SK-N-SH (cell line): ENCODE measurements at regions not wholly inside any gene's neighbourhood (a gene's known extent, or its start where the extent isn't known, plus 50 kb on each side); places are given as distances from the start of the nearest gene placed in this dataset.

ENCODE experiments used
- CTCF ChIA-PET: fragments of 300-600, 350-600 bp; formaldehyde crosslinking; extraction: SDS; loops from one replicate; lab custom pipeline; 2021; lab: Yijun Ruan, JAX
- POLR2A ChIA-PET: fragments of 350-600 bp; sonication (Branson Sonifier 250); formaldehyde crosslinking; extraction: SDS; loops from one replicate; lab custom pipeline; 2020; ENCODE audit warnings: antibody characterized with exemption, inconsistent platforms; lab: Yijun Ruan, JAX
- DNase-seq: peaks from one replicate; pipeline ENCODE4 v3.0.0; 2012
- H2AFZ ChIP-seq: fragments of 200-600 bp; sonication (generic); 2 replicates; pipeline ENCODE4 v1.8.1; 2016; ENCODE audit warnings: antibody characterized with exemption, mild to moderate bottlenecking, low read depth
- H3F3A ChIP-seq: fragments of 200-600 bp; sonication (generic); replicated peaks from 2 replicates; pipeline ENCODE3; 2016; ENCODE audit warnings: antibody characterized with exemption, mild to moderate bottlenecking; ENCODE audit not compliant: insufficient read depth
- H3K27ac ChIP-seq, 2 experiments: fragments of 200-500 bp in 1 of 2; fragments of 200-600 bp in 1 of 2; sonication (Bioruptor generic) in 1 of 2; sonication (generic), shearing (Covaris generic) in 1 of 2; 2 replicates each; pipeline versions ENCODE4 v1.5.1 to v1.6.1; 2014 to 2016; ENCODE audit warnings: low read depth in 2 of 2, inconsistent platforms in 1 of 2, low read length in 1 of 2, mild to moderate bottlenecking in 1 of 2, mixed read lengths in 1 of 2
- H3K27me3 ChIP-seq: fragments of 200-600 bp; sonication (generic), shearing (Covaris generic); 2 replicates; pipeline ENCODE4 v1.6.1; 2016; ENCODE audit warnings: mixed run types; ENCODE audit not compliant: insufficient read depth
- H3K36me3 ChIP-seq, 2 experiments: fragments of 200-500 bp in 1 of 2; fragments of 200-600 bp in 1 of 2; sonication (Bioruptor generic) in 1 of 2; sonication (generic) in 1 of 2; replicated peaks in 1 of 2; 2 replicates each; pipeline versions ENCODE3 to v1.5.1; 2014 to 2016; ENCODE audit warnings: low read length in 1 of 2, mild to moderate bottlenecking in 1 of 2; ENCODE audit not compliant: insufficient read depth in 2 of 2, control insufficient read depth in 1 of 2
- H3K4me1 ChIP-seq, 2 experiments: fragments of 200-500 bp in 1 of 2; fragments of 200-600 bp in 1 of 2; sonication (Bioruptor generic) in 1 of 2; sonication (generic), shearing (Covaris generic) in 1 of 2; 2 replicates each; pipeline versions ENCODE4 v1.5.1 to v1.6.1; 2014 to 2016; ENCODE audit warnings: low read depth in 1 of 2, low read length in 1 of 2, mixed run types in 1 of 2; ENCODE audit not compliant: insufficient read depth in 2 of 2, control insufficient read depth in 1 of 2
- H3K4me2 ChIP-seq: fragments of 200-600 bp; sonication (generic), shearing (Covaris generic); 2 replicates; pipeline ENCODE4 v1.6.1; 2017; ENCODE audit warnings: mixed run types
- H3K4me3 ChIP-seq, 2 experiments: fragments of 200-500 bp in 1 of 2; fragments of 200-600 bp in 1 of 2; sonication (Bioruptor generic) in 1 of 2; sonication (generic), shearing (Covaris generic) in 1 of 2; 2 replicates each; pipeline versions ENCODE4 v1.5.1 to v1.8.1; 2014 to 2016; ENCODE audit warnings: low read depth in 2 of 2, inconsistent platforms in 1 of 2, low read length in 1 of 2, mild to moderate bottlenecking in 1 of 2, mixed read lengths in 1 of 2, moderate library complexity in 1 of 2
- H3K79me2 ChIP-seq: fragments of 200-600 bp; sonication (generic); 2 replicates; pipeline ENCODE4 v1.8.1; 2017; ENCODE audit warnings: mild to moderate bottlenecking; ENCODE audit not compliant: insufficient read depth
- H3K9ac ChIP-seq: fragments of 200-600 bp; sonication (generic); 2 replicates; pipeline ENCODE4 v1.6.1; 2017; ENCODE audit warnings: mixed run types
- H3K9me2 ChIP-seq: fragments of 200-600 bp; sonication (generic); 2 replicates; pipeline ENCODE4 v1.6.1; 2017; ENCODE audit warnings: mixed run types
- H3K9me3 ChIP-seq: fragments of 200-600 bp; sonication (generic); 2 replicates; pipeline ENCODE4 v1.6.1; 2017; ENCODE audit warnings: mixed run types, mild to moderate bottlenecking, moderate library complexity
- H4K20me1 ChIP-seq: fragments of 200-600 bp; sonication (generic); 2 replicates; pipeline ENCODE4 v1.6.1; 2017; ENCODE audit warnings: mild to moderate bottlenecking, mixed run types; ENCODE audit not compliant: insufficient read depth
- ELF1 ChIP-seq: IDR thresholded peaks from 2 replicates; pipeline ENCODE4 v1.4.0; 2012
- EZH2phosphoT487 ChIP-seq: fragments of 200-600 bp; sonication (generic); IDR thresholded peaks from 2 replicates; pipeline ENCODE4 v1.6.1; 2017; ENCODE audit warnings: low read depth, mixed run types, mild to moderate bottlenecking, antibody characterized with exemption, moderate library complexity, borderline replicate concordance
- FOSL2 ChIP-seq: IDR thresholded peaks from 2 replicates; pipeline ENCODE4 v1.4.0; 2012; ENCODE audit warnings: low read depth, mild to moderate bottlenecking, moderate library complexity, borderline replicate concordance
- FOXJ3 ChIP-seq: sonication (generic); formaldehyde crosslinking; IDR thresholded peaks from 2 replicates; pipeline ENCODE4 v1.5.1; 2020; ENCODE audit warnings: mild to moderate bottlenecking, missing genetic modification reagents
- FOXM1 ChIP-seq: IDR thresholded peaks from 2 replicates; pipeline ENCODE4 v1.4.0; 2012; ENCODE audit warnings: low read depth, mild to moderate bottlenecking
- GABPA ChIP-seq: IDR thresholded peaks from 2 replicates; pipeline ENCODE4 v1.4.0; 2012; ENCODE audit warnings: low read depth, mild to moderate bottlenecking
- JUND ChIP-seq: IDR thresholded peaks from 2 replicates; pipeline ENCODE4 v1.4.0; 2012
- MAX ChIP-seq: IDR thresholded peaks from 2 replicates; pipeline ENCODE4 v1.4.0; 2012; ENCODE audit warnings: low read depth
- MEF2A ChIP-seq: IDR thresholded peaks from 2 replicates; pipeline ENCODE4 v1.4.0; 2012; ENCODE audit warnings: low read depth, borderline replicate concordance
- MXI1 ChIP-seq: IDR thresholded peaks from 2 replicates; pipeline ENCODE4 v1.6.1; 2012; ENCODE audit warnings: mild to moderate bottlenecking, low read depth, low read length, improper control_type of control experiment
- NRF1 ChIP-seq: IDR thresholded peaks from 2 replicates; pipeline ENCODE4 v1.6.1; 2012; ENCODE audit warnings: low read depth, mild to moderate bottlenecking, low read length
- PBX3 ChIP-seq: IDR thresholded peaks from 2 replicates; pipeline ENCODE4; 2012
- RAD21 ChIP-seq: IDR thresholded peaks from 2 replicates; pipeline ENCODE4 v1.6.1; 2012; ENCODE audit warnings: mild to moderate bottlenecking, low read length
- REST ChIP-seq: IDR thresholded peaks from 2 replicates; pipeline ENCODE4 v1.6.1; 2012; ENCODE audit warnings: mild to moderate bottlenecking, low read depth, low read length, moderate library complexity
- RXRA ChIP-seq: IDR thresholded peaks from 2 replicates; pipeline ENCODE4 v1.4.0; 2012; ENCODE audit warnings: low read depth, mild to moderate bottlenecking, borderline replicate concordance
- SMC3 ChIP-seq: IDR thresholded peaks from 2 replicates; pipeline ENCODE4 v1.6.1; 2012; ENCODE audit warnings: low read depth, low read length, improper control_type of control experiment
- TAF1 ChIP-seq: IDR thresholded peaks from 2 replicates; pipeline ENCODE4 v1.6.1; 2012; ENCODE audit warnings: low read depth, mild to moderate bottlenecking, low read length, moderate library complexity, borderline replicate concordance
- TEAD4 ChIP-seq: IDR thresholded peaks from 2 replicates; pipeline ENCODE4 v1.4.0; 2012; ENCODE audit warnings: mild to moderate bottlenecking, borderline replicate concordance; ENCODE audit not compliant: insufficient read depth
- USF1 ChIP-seq: IDR thresholded peaks from 2 replicates; pipeline ENCODE4 v1.4.0; 2012; ENCODE audit warnings: low read depth, borderline replicate concordance
- USF2 ChIP-seq: fragments of 150-350 bp; IDR thresholded peaks from 2 replicates; pipeline ENCODE4 v1.6.1; 2017; ENCODE audit warnings: antibody characterized with exemption, low read length, low read depth, borderline replicate concordance
- WGBS: methylation state at CpG from one replicate; pipeline ENCODE4 v1.1.6; 2017; ENCODE audit warnings: low lambda C conversion rate; 5-methylcytosine and 5-hydroxymethylcytosine counted together

GRCh38 chr16:86007524-86007923 lies 108.6 kb downstream of the IRF8 start:
- TF ChIP-seq RAD21 (no peak), EZH2phosphoT487 (no peak), FOXJ3 (CRISPR knock-in tag) (no peak), RXRA (no peak), FOSL2 (no peak), GABPA (no peak), TEAD4 (no peak), NRF1 (no peak), MAX (no peak), USF2 (no peak)
- no peaks in the 10 kb centered on the region for H3K9me3 ChIP-seq
- no peak overlapping the region for H3K4me3 ChIP-seq
- peaks cover 51% of the 10 kb centered on the region for H3K27me3 ChIP-seq
- H4K20me1 ChIP-seq: no peaks in the 10 kb centered on the region
- no peaks in the 10 kb centered on the region for H3K36me3 ChIP-seq
- WGBS: 5% methylated on average over 3 of the region's 3 CpGs
- H3K4me1 ChIP-seq: no peaks in the 10 kb centered on the region
- H2AFZ ChIP-seq: no peak overlapping the region
- CTCF ChIA-PET: interaction anchor here (1.2 to 5.9 kb wide), 3 partner anchors 8 to 187 kb away, joined by 3 to 30 read pairs (median 4); no protein-coding TSS in a partner anchor
- POLR2A ChIA-PET: no interaction called here
- no peak for DNase-seq
- H3K79me2 ChIP-seq: no peaks in the 10 kb centered on the region
- no peak overlapping the region for H3K4me2 ChIP-seq
- H3K9me2 ChIP-seq: no peaks in the 10 kb centered on the region
- H3K27ac ChIP-seq: no peak overlapping the region
- no peak overlapping the region for H3K9ac ChIP-seq
- no peaks in the 10 kb centered on the region for H3F3A ChIP-seq

GRCh38 chr16:86010680-86011141 lies 111.7 kb downstream of the IRF8 start:
- WGBS: 0% methylated on average over 4 of the region's 6 CpGs

More at GRCh38 chr16:86010680-86011141, 111.7 kb downstream of the IRF8 start:
- DNase-seq: no peak
- H3K4me3 ChIP-seq: no peak overlapping the region
- CTCF ChIA-PET: interaction anchor here (0.9 to 1.2 kb wide), 2 partner anchors 14 to 189 kb away, joined by 3 to 6 read pairs; no protein-coding TSS in a partner anchor
- H3F3A ChIP-seq: no peaks in the 10 kb centered on the region
- H3K9ac ChIP-seq: no peak overlapping the region
- no peaks in the 10 kb centered on the region for H3K36me3 ChIP-seq
- POLR2A ChIA-PET: no interaction called here
- no peak overlapping the region for H2AFZ ChIP-seq
- no peak overlapping the region for H3K4me2 ChIP-seq
- no peaks in the 10 kb centered on the region for H3K9me3 ChIP-seq
- H3K79me2 ChIP-seq: no peaks in the 10 kb centered on the region
- no peaks in the 10 kb centered on the region for H3K9me2 ChIP-seq
- H3K27ac ChIP-seq: no peak overlapping the region
- no peak for TF ChIP-seq MAX
- TF ChIP-seq SMC3: no peak
- TF ChIP-seq ELF1: no peak
- no peak for TF ChIP-seq FOXM1
- no peak for TF ChIP-seq PBX3
- TF ChIP-seq RAD21: no peak
- TF ChIP-seq MEF2A: no peak
- TF ChIP-seq MXI1: no peak
- TF ChIP-seq TAF1: no peak
- TF ChIP-seq JUND: no peak
- TF ChIP-seq USF1: no peak
- no peak for TF ChIP-seq GABPA
- no peak for TF ChIP-seq REST
- no peak for TF ChIP-seq FOXJ3 (CRISPR knock-in tag)
- TF ChIP-seq, all 33 proteins: peak for 0
- no peaks in the 10 kb centered on the region for H3K4me1 ChIP-seq
- H3K27me3 ChIP-seq: peaks cover 30% of the 10 kb centered on the region
- H4K20me1 ChIP-seq: no peaks in the 10 kb centered on the region
